SK-N-SH (cell line): ENCODE measurements at regions not wholly inside any gene's neighbourhood (a gene's known extent, or its start where the extent isn't known, plus 50 kb on each side); places are given as distances from the start of the nearest gene placed in this dataset.

ENCODE experiments used
- CTCF ChIP-seq: fragments of 200-600 bp; sonication (generic); IDR thresholded peaks from 2 replicates; pipeline ENCODE4 v1.6.1; 2017; ENCODE audit warnings: antibody characterized with exemption, mild to moderate bottlenecking, moderate library complexity
- EP300 ChIP-seq, 2 experiments: IDR thresholded peaks; 2 replicates each; pipeline versions ENCODE4 v1.4.0 to v1.6.1; 2012; ENCODE audit warnings: borderline replicate concordance in 1 of 2, low read depth in 1 of 2, low read length in 1 of 2
- EZH2phosphoT487 ChIP-seq: fragments of 200-600 bp; sonication (generic); IDR thresholded peaks from 2 replicates; pipeline ENCODE4 v1.6.1; 2017; ENCODE audit warnings: low read depth, mixed run types, mild to moderate bottlenecking, antibody characterized with exemption, moderate library complexity, borderline replicate concordance
- IRF3 ChIP-seq: fragments of 150-350 bp; IDR thresholded peaks from 2 replicates; pipeline ENCODE4 v1.6.1; 2016; ENCODE audit warnings: mild to moderate bottlenecking, low read depth, low read length
- MXI1 ChIP-seq: IDR thresholded peaks from 2 replicates; pipeline ENCODE4 v1.6.1; 2012; ENCODE audit warnings: mild to moderate bottlenecking, low read depth, low read length, improper control_type of control experiment
- NFIC ChIP-seq: IDR thresholded peaks from 2 replicates; pipeline ENCODE4 v1.4.0; 2012; ENCODE audit warnings: borderline replicate concordance
- POLR2AphosphoS5 ChIP-seq: IDR thresholded peaks from 2 replicates; pipeline ENCODE4 v1.6.1; 2012; ENCODE audit warnings: low read depth, low read length
- REST ChIP-seq: IDR thresholded peaks from 2 replicates; pipeline ENCODE4 v1.6.1; 2012; ENCODE audit warnings: mild to moderate bottlenecking, low read depth, low read length, moderate library complexity
- SIN3A ChIP-seq: IDR thresholded peaks from 2 replicates; pipeline ENCODE4 v1.6.1; 2012; ENCODE audit warnings: low read depth, mild to moderate bottlenecking, low read length, moderate library complexity, borderline replicate concordance
- YY1 ChIP-seq: IDR thresholded peaks from 2 replicates; pipeline ENCODE4 v1.4.0; 2012; ENCODE audit warnings: low read depth, mild to moderate bottlenecking

- TF ChIP-seq YY1, result no peak
- TF ChIP-seq CTCF, result no peak
- TF ChIP-seq IRF3, result no peak
- TF ChIP-seq POLR2AphosphoS5, result no peak
- no peak for TF ChIP-seq EZH2phosphoT487
- no peak for TF ChIP-seq NFIC
- no peak for TF ChIP-seq REST
- TF ChIP-seq SIN3A, result no peak
- TF ChIP-seq MXI1, result peak; percentile 57; the same call in 1 of the 2 replicates
- TF ChIP-seq EP300 (IDR thresholded peaks at IDR 0.05; ENCODE audit: borderline replicate concordance in 1 of 2, low read depth in 1 of 2, low read length in 1 of 2), result peak in 1 of 2 experiments; percentile 72; a peak in 2 of 4 replicates
Measured at GRCh38 chr2:150812664-150813367, 325.3 kb upstream of the RND3 start.
